HFF-Myc (cell line): ENCODE measurements at regions not wholly inside any gene's neighbourhood (a gene's known extent, or its start where the extent isn't known, plus 50 kb on each side); places are given as distances from the start of the nearest gene placed in this dataset.
A peak's percentile ranks its signal among the peaks of the same experiment; 100 is the strongest.

Experiments used
- DNase-seq: peaks from one replicate; pipeline ENCODE4 v3.0.0-alpha.2; 2011; ENCODE audit warnings: low read depth; ENCODE audit errors: extremely low read depth
- H3K4me3 ChIP-seq: replicated peaks from 2 replicates; pipeline ENCODE4 v1.5.1; 2011; ENCODE audit warnings: low read depth, mild to moderate bottlenecking, control low read depth, low read length
- CTCF ChIP-seq: IDR thresholded peaks from 2 replicates; pipeline ENCODE4 v1.5.1; 2012; ENCODE audit warnings: mild to moderate bottlenecking, low read depth, low read length, control low read depth; ENCODE audit errors: missing control alignments

DNA sequence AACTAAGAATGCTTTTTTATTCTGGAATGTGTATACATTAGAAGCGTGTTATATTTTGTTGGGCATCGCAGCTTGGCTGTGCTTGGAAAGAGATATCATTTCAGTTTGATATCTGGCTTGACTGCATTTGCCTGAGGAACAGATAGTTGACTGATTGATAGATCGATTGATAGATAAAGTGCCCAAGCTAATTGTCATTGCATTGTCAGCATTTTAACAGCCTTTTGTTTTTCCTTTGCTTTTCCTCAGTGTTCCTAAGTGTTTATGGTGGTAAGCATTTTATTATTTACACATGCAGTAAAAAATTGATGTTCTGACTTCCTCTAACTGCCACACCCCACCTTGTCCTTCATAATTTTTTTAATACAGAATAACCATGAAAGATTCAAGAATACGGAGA lies 180.9 kb upstream of the GRIK2 start:
- no peak overlapping the region for H3K4me3 ChIP-seq
- DNase-seq, result no peak
- no peak for TF ChIP-seq CTCF

DNA sequence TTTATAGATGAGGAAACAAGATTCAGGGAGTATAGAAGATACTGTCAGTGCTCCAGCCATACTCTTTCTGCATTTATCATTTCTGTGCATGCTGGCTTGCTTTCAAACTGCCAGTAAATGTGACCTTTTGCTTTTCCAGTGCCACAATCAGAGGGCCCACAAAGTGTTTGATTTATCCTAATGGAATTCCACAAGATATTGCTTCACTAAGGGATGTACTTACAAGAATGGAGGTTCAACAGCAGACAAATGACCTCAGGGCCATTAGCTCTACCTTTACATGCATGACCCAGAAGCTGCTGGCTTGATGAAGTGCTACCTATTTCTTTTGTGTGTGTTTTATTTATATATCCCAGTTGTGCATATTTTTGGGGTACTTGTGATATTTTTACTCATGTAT lies 171.5 kb upstream of the GRIK2 start:
- DNase-seq, result no peak
- H3K4me3 ChIP-seq, result no peak overlapping the region
- TF ChIP-seq CTCF, result no peak

DNA sequence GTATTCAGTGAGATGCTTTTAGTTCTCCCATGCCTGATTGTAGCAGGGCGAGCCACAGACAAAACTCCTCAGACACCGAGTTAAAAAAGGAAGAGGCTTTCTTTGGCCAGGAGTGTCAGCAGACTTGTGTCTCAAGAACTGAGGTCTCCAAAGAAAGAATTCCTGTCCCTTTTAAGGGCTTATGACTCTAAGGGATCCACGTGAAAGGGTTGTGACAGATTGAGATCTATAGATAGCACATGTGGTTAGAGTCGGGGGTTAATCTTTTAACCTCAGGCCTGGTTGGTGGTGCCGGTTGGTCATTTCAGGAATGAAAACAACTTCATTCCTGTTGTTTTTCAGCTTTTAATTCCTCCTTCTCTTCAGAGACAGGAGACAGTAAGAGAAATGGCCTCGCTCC lies 168.8 kb upstream of the GRIK2 start:
- TF ChIP-seq CTCF, result no peak
- H3K4me3 ChIP-seq, result no peak overlapping the region
- no peak for DNase-seq

DNA sequence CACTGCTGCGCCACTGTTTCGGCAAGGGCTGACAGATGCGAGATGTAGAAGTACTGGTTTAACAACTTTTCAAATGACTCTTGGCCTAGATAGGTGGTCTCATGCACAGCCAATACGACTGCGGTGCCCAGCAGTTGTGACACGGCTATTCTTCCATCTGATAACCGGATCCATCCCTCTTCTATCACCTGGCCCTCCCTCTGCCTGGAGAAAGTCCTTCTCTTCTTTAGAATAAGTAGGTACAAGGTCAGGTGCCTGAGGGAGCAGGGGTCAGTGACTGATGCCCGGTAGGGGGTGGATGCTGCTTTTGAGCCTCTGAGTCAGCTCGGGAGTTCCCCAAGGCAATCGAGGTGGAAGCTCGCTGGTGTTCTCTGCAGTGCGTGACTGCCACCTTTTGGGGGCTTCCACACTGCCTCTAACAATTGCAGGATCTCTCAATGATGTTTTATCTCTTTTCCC lies 166.8 kb upstream of the GRIK2 start:
- no peak overlapping the region for H3K4me3 ChIP-seq
- peak; percentile 30 for DNase-seq
- peak; percentile 71 for TF ChIP-seq CTCF

DNA sequence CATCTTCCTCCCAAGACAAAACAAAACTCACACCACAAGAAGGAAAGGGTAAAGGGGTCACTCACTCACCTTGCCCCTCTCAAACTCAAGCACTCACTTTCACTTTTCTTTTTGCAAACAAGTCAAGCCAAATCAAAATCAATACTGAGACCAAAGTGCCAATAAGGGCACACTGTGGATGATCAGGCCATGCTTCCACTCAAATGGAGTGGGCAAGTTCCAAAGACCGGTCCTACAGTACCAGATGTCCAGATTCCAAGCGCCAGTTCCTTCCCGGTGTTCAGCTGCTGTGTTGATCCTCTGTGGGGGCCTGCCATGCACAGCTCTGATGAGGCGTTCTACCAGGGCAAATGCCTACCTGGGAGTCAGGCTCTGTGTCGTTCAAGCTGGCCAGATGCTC lies 162.6 kb upstream of the GRIK2 start:
- no peak for TF ChIP-seq CTCF
- DNase-seq, result no peak
- H3K4me3 ChIP-seq, result no peak overlapping the region

GRCh38 chr6:101231606-101232235 lies 161.8 kb upstream of the GRIK2 start:
- H3K4me3 ChIP-seq, result no peak overlapping the region
- no peak for TF ChIP-seq CTCF
- DNase-seq, result no peak

DNA sequence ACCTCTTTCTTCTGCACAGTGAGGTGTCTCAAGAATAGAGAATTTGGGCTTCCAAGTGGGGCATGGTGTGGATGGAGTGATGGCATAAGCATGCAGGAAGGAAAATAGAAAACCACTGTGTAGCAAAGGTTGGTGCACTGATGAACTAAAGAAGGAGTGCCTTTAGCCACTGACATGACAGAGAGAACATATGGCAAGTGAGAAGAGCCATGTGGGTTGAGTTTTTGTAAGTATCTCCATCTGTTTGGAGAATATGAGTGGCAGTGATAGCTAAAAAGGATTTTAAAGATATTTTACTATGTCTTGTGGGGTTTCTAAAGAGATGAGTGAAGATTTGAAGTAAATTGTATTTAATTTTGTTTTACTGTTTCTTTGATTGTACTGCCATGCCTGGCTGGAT lies 160.5 kb upstream of the GRIK2 start:
- no peak for DNase-seq
- no peak overlapping the region for H3K4me3 ChIP-seq
- no peak for TF ChIP-seq CTCF
